ENCODE measurements at regions not wholly inside any gene's neighbourhood (a gene's known extent, or its start where the extent isn't known, plus 50 kb on each side); places are given as distances from the start of the nearest gene placed in this dataset.

DNA sequence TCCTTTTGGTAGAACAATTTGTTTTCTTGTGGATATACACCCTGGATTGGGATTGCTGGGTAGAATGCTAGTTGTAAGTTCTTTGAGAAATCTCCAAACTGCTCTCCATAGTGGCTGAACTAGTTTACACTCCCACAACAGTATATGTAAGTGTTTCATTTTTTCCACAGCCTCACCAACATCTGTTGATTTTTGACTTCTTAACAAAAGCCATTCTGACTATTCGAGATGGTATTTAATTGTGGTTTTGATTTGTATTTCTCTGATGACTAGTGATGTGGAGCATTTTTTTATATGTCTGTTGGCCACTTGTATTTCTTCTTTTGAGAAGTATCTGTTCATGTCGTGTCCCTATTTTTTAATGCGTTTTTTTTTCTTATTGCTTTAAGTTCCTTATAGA, 444.1 kb downstream of the CBLN4 start:
- DNase-seq: no peak
- Histone ChIP-seq H3K27me3 (no peaks in the 10 kb centered on the region), H3K36me3 (no peaks in the 10 kb centered on the region), H3K4me3 (no peak overlapping the region), H3K4me1 (no peaks in the 10 kb centered on the region), H3K27ac (no peak overlapping the region), H3K9me3 (peaks cover 0 to 10% (median 0%) of the 10 kb centered on the region in 12 donors)
- 65 to 82% (median 80%) methylated on average over 3 of the region's 3 CpGs for WGBS, 4 donors
- intact Hi-C loops (cut with DNase I): no loop called here
- no peak for ATAC-seq
- TF ChIP-seq, protein P1, sequence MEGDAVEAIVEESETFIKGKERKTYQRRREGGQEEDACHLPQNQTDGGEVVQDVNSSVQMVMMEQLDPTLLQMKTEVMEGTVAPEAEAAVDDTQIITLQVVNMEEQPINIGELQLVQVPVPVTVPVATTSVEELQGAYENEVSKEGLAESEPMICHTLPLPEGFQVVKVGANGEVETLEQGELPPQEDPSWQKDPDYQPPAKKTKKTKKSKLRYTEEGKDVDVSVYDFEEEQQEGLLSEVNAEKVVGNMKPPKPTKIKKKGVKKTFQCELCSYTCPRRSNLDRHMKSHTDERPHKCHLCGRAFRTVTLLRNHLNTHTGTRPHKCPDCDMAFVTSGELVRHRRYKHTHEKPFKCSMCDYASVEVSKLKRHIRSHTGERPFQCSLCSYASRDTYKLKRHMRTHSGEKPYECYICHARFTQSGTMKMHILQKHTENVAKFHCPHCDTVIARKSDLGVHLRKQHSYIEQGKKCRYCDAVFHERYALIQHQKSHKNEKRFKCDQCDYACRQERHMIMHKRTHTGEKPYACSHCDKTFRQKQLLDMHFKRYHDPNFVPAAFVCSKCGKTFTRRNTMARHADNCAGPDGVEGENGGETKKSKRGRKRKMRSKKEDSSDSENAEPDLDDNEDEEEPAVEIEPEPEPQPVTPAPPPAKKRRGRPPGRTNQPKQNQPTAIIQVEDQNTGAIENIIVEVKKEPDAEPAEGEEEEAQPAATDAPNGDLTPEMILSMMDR (IDR thresholded peaks at IDR 0.05): no peak
- TF ChIP-seq POLR2A (IDR thresholded peaks at IDR 0.05): no peak

DNA sequence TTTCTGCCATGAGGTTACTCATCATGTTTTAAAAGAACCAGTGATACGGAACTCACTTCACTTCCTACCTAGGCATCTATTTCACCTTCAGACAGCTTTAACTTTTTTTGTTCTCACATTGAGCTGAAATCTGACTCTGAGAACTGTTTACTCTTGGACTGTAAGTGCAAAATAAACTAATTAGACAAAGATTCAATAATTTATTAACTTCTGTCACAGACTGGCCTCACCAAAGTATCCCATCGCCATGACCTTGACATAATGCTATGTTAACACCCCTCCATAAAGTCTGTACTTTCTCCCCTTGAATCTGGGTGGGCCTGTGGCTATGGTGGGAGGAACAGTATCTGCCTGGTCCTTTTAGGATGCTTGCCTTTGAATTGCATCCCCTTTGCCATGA, 448.1 kb downstream of the CBLN4 start:
- no peak overlapping the region for H3K4me3 ChIP-seq
- TF ChIP-seq, protein P1 (IDR thresholded peaks at IDR 0.05): no peak
- TF ChIP-seq POLR2A (IDR thresholded peaks at IDR 0.05): no peak
- no peaks in the 10 kb centered on the region for H3K27me3 ChIP-seq
- no peaks in the 10 kb centered on the region for H3K36me3 ChIP-seq
- DNase-seq (no peak), ATAC-seq (no peak)
- peaks cover 0 to 10% (median 0%) of the 10 kb centered on the region in 12 donors for H3K9me3 ChIP-seq
- H3K27ac ChIP-seq: no peak overlapping the region
- no peaks in the 10 kb centered on the region for H3K4me1 ChIP-seq
- intact Hi-C loops (cut with DNase I): no loop called here
- WGBS, 4 donors: 76 to 91% (median 85%) methylated on average over 2 of the region's 2 CpGs

DNA sequence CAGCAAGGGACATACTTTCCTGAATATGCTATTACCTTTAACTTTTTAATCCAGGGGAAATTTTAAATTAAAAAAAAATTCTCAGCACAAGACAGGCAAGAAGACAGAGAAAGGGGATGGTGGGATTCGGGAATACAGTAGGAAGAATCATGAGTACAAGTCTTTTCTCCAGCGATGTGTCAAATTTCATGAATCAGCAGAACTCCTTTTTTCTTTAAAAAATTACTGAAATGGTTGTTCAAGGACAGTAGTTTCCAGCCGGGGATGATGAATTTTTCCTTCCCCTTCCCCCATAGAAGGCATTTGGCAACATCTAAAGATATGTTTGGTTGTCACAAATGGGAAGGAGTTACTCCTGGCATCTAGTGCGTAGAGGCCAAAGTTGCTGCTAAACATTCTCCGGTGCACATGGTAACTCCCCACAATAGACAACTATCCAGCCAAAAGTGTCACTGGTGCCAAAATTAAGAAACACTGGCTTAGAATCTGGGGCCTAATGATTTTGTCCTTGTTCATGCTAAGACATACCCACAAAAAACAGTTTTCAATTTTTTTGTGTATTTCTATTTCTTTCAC, 450.2 kb downstream of the CBLN4 start:
- peak in 1 of 4 donors; percentile 20 for ATAC-seq

DNA sequence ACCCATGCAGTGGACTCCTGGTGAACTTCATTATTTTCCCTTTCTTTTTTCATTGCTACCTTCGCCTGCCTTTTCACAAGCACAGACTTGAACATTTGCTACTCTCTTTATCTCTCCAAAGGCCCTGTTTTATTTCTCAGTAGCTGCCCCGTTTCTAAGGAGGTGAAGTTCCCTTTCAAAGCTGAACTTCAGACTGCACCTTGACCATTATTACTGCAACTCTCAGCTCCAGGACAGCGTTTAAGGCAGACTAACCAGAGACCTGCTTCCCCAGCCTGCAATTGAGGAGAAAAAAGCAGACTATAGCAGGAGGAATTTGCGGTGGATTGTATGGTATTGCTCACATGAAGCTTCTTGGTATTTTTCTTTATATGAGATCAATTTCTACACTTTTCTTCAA, 460.7 kb downstream of the CBLN4 start:
- 58 to 70% (median 66%) methylated on average over 4 of the region's 4 CpGs for WGBS, 4 donors
- DNase-seq: no peak
- Histone ChIP-seq H3K36me3 (no peaks in the 10 kb centered on the region), H3K4me1 (no peaks in the 10 kb centered on the region), H3K9me3 (no peaks in the 10 kb centered on the region), H3K27ac (no peak overlapping the region), H3K27me3 (no peaks in the 10 kb centered on the region), H3K4me3 (no peak overlapping the region)
- no peak for ATAC-seq
- no peak for TF ChIP-seq POLR2A (IDR thresholded peaks at IDR 0.05)
- TF ChIP-seq, protein P1 (IDR thresholded peaks at IDR 0.05): no peak
- intact Hi-C loops (cut with DNase I): no loop called here

More for the DNA sequence above, 450.2 kb downstream of the CBLN4 start:
- Histone ChIP-seq H3K9me3 (no peaks in the 10 kb centered on the region), H3K27ac (no peak overlapping the region), H3K27me3 (no peaks in the 10 kb centered on the region), H3K4me3 (no peak overlapping the region), H3K36me3 (no peaks in the 10 kb centered on the region), H3K4me1 (no peaks in the 10 kb centered on the region)
- DNase-seq: no peak
- 57 to 79% (median 64%) methylated on average over 5 of the region's 5 CpGs for WGBS, 4 donors
- TF ChIP-seq, protein P1 (IDR thresholded peaks at IDR 0.05): no peak
- no peak for TF ChIP-seq POLR2A (IDR thresholded peaks at IDR 0.05)
- intact Hi-C loops (cut with DNase I): no loop called here
